HG02840 (cell line): ENCODE measurements at regions not wholly inside any gene's neighbourhood (a gene's known extent, or its start where the extent isn't known, plus 50 kb on each side); places are given as distances from the start of the nearest gene placed in this dataset.

ENCODE experiments used
- ATAC-seq: cut with Tn5 transposase; IDR thresholded peaks from one replicate; pipeline ENCODE4 v1.9.1; 2021; ENCODE audit warnings: mild to moderate bottlenecking, moderate library complexity, moderate number of reproducible peaks; ENCODE audit not compliant: unreplicated experiment, low FRiP score

- ATAC-seq = no peak
These were observed 567.7 kb downstream of the TLR4 start for GRCh38 chr9:118271936-118272335.

- ATAC-seq = no peak
These were observed 568.8 kb downstream of the TLR4 start for GRCh38 chr9:118273048-118273447.

- ATAC-seq = no peak
These were observed 572.6 kb downstream of the TLR4 start for GRCh38 chr9:118276784-118277183.

GRCh38 chr9:118281772-118282171 is 577.6 kb downstream of the TLR4 start:
- no peak for ATAC-seq

GRCh38 chr9:118283488-118283887 is 579.3 kb downstream of the TLR4 start:
- ATAC-seq = no peak

GRCh38 chr9:118290116-118290515 is 585.9 kb downstream of the TLR4 start:
- no peak for ATAC-seq

- ATAC-seq = no peak
These were observed 591.2 kb downstream of the TLR4 start for GRCh38 chr9:118295413-118295812.

- ATAC-seq = no peak
These were observed 598.5 kb downstream of the TLR4 start for GRCh38 chr9:118302721-118303120.

- ATAC-seq = no peak
These were observed 599.0 kb downstream of the TLR4 start for GRCh38 chr9:118303216-118303615.

- ATAC-seq = no peak
These were observed 601.1 kb downstream of the TLR4 start for GRCh38 chr9:118305331-118305730.

- ATAC-seq = no peak
These were observed 602.6 kb downstream of the TLR4 start for GRCh38 chr9:118306801-118307200.

- ATAC-seq = no peak
These were observed 609.8 kb downstream of the TLR4 start for GRCh38 chr9:118313965-118314364.

GRCh38 chr9:118316831-118317343 is 612.7 kb downstream of the TLR4 start:
- ATAC-seq = no peak

- no peak for ATAC-seq
These were observed 614.7 kb downstream of the TLR4 start for GRCh38 chr9:118318770-118319431.

GRCh38 chr9:118321788-118322187 is 617.6 kb downstream of the TLR4 start:
- ATAC-seq = no peak

- no peak for ATAC-seq
These were observed 620.5 kb downstream of the TLR4 start for GRCh38 chr9:118324706-118325105.

- ATAC-seq = no peak
These were observed 621.6 kb downstream of the TLR4 start for GRCh38 chr9:118325757-118326156.

GRCh38 chr9:118326326-118326725 is 622.1 kb downstream of the TLR4 start:
- no peak for ATAC-seq

- no peak for ATAC-seq
These were observed 626.2 kb downstream of the TLR4 start for GRCh38 chr9:118330191-118330986.

GRCh38 chr9:118331622-118332045 is 627.4 kb downstream of the TLR4 start:
- no peak for ATAC-seq

- no peak for ATAC-seq
These were observed 632.2 kb downstream of the TLR4 start for GRCh38 chr9:118336250-118336942.
